ENCODE measurements at regions not wholly inside any gene's neighbourhood (a gene's known extent, or its start where the extent isn't known, plus 50 kb on each side); places are given as distances from the start of the nearest gene placed in this dataset.

GRCh38 chr13:44249431-44249836, 124.2 kb upstream of the SERP2 start:
- DNase-seq (ENCODE audit: low spot score), result no peak

- no peak for DNase-seq (ENCODE audit: low spot score)
Observed at GRCh38 chr13:44252938-44253337, 120.7 kb upstream of the SERP2 start.

GRCh38 chr13:44255771-44256364, 117.8 kb upstream of the SERP2 start:
- DNase-seq (ENCODE audit: low spot score), result no peak

- DNase-seq (ENCODE audit: low spot score), result no peak
Observed at GRCh38 chr13:44257796-44258195, 115.8 kb upstream of the SERP2 start.

- no peak for DNase-seq (ENCODE audit: low spot score)
Observed at GRCh38 chr13:44259045-44260027, 114.3 kb upstream of the SERP2 start.

GRCh38 chr13:44260336-44260735, 113.3 kb upstream of the SERP2 start:
- DNase-seq (ENCODE audit: low spot score), result no peak

GRCh38 chr13:44263751-44264620, 109.6 kb upstream of the SERP2 start:
- no peak for DNase-seq (ENCODE audit: low spot score)

GRCh38 chr13:44266305-44266704, 107.3 kb upstream of the SERP2 start:
- no peak for DNase-seq (ENCODE audit: low spot score)

GRCh38 chr13:44266772-44267171, 106.9 kb upstream of the SERP2 start:
- DNase-seq (ENCODE audit: low spot score), result no peak

GRCh38 chr13:44267203-44267602, 106.4 kb upstream of the SERP2 start:
- no peak for DNase-seq (ENCODE audit: low spot score)

- DNase-seq (ENCODE audit: low spot score), result no peak
Observed at GRCh38 chr13:44267980-44268379, 105.6 kb upstream of the SERP2 start.

- no peak for DNase-seq (ENCODE audit: low spot score)
Observed at GRCh38 chr13:44268980-44269379, 104.6 kb upstream of the SERP2 start.

- no peak for DNase-seq (ENCODE audit: low spot score)
Observed at GRCh38 chr13:44270150-44270549, 103.5 kb upstream of the SERP2 start.

- DNase-seq (ENCODE audit: low spot score), result no peak
Observed at GRCh38 chr13:44271031-44271455, 102.6 kb upstream of the SERP2 start.

GRCh38 chr13:44271473-44271872, 102.2 kb upstream of the SERP2 start:
- DNase-seq (ENCODE audit: low spot score), result no peak

- DNase-seq (ENCODE audit: low spot score), result no peak
Observed at GRCh38 chr13:44271915-44272341, 101.7 kb upstream of the SERP2 start.

- DNase-seq (ENCODE audit: low spot score), result no peak
Observed at GRCh38 chr13:44272692-44273091, 100.9 kb upstream of the SERP2 start.

GRCh38 chr13:44273216-44273615, 100.4 kb upstream of the SERP2 start:
- no peak for DNase-seq (ENCODE audit: low spot score)

GRCh38 chr13:44273991-44274770, 99.4 kb upstream of the SERP2 start:
- no peak for DNase-seq (ENCODE audit: low spot score)

- DNase-seq (ENCODE audit: low spot score), result no peak
Observed at GRCh38 chr13:44274771-44275205, 98.8 kb upstream of the SERP2 start.

GRCh38 chr13:44275381-44275780, 98.2 kb upstream of the SERP2 start:
- no peak for DNase-seq (ENCODE audit: low spot score)
